NCI-H345 treated with DMSO at 0.1 percent for 48 hours (cell line): ENCODE measurements at regions not wholly inside any gene's neighbourhood (a gene's known extent, or its start where the extent isn't known, plus 50 kb on each side); places are given as distances from the start of the nearest gene placed in this dataset.

Source experiments
- DNase-seq: peaks from one replicate; lab custom pipeline; 2025; ENCODE audit not compliant: unreplicated experiment; lab: John Stamatoyannopoulos, UW

DNA sequence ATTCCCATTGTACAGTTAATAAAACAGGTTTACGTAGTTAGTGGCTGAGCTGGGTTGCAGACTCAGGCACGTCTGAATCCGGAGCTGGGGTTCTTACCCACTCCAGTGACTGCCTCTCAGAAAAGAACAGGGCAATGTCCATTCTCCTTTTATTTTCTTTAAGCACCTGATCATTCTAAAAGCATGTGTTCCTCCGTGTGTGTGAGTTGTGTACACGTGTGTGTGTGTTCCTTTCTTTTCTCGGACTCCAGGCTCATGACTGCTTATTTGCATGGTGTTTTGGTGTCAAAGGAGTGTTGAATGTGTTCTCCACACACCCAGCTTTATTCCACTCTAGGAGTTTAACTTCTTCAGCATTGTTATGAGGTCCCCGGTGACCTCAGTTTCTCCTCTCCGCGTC is 260.1 kb downstream of the SNX10 start:
- no peak for DNase-seq

DNA sequence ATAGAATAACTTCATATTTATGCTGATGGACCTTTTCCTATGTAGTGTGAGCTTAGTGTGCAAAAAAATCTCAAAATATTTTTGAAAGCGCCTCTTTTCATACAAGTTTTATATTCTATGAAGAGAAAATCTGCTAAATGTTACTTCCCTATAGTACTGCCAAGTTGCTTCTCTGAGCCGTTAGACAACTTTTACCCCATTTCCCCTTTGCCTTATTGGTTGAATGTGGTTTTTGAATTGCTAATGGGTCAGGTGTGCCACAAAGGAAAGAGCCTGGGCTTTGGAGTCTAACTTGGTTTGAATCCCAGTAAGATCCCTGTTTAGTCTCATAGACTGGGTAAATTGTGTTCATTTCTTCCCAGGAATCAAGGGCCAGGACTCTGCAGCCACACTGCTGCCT is 261.5 kb downstream of the SNX10 start:
- DNase-seq, result no peak

DNA sequence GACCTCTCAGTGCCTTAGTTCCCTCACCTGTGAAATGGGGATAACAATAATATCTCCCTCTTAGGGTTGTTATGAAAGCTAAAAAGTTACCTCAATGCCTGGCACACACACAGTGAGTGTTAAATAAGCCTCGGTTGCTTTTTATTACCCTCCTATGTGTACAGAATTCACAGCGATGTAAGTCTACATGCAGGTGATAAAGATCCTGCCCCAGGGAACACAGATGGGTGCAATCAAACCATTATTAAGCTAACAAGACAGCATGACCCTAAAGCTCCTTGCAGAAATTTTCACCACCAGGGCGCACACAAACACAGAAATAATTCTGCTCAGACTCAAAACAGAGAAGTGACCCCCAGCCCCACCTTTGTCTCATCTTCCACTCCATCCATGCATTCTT is 261.9 kb downstream of the SNX10 start:
- no peak for DNase-seq

DNA sequence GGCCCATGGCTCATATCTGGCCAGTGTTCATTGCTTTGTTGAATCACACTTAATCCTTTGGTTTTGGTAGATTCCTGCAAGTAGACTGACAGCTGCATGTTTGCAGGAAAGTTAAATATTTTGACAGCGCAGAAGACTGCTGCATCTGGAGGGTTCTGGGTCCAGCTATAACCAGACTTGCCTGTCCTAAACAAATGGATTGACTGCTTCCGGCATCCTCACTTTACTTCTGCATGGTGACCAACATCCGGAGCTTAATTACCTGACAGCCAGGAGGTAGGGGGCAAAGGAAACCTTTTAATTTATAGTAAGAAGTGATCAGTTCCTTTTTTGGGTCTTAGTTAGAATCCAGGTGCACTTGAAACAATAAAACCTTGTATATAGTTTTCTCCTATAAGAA is 263.3 kb downstream of the SNX10 start:
- no peak for DNase-seq

DNA sequence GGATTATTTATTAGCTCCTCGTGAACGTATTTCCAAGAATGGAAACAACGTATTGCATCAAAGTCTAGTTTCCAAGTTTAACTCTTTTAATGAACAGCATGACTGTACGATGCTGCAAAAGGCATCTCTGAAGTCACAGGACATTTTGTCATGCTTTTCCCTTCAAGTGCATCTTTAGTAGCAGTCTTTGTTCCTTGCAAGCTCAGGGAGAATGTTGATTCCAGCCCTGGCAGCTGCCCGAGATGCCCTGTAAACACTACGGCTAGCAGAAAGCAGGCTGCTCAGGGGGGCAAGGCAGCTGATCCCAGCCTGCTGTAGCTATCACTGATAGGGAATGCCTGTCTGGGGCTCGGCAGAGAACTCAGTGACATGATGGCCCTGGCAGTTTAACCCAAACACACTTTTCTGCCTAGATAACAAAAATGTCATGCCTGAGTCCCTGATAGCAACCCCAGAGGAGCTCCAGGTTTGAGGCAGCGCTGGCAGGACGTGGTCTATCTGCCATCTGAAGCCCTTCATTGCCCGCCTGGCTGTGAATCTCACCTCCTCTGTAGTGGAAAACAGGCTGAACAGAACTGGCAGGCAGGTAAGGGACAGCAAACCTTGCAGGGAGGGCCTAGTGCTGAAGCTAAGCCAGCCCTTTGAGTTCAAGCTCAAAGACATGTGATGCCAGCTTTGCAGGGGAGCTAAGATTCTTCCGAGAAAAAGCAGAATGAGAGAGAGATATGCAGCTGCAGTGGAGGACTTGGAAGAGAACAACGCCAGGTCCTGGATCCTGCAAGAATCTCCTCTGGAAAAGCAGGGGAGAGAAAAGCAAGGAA is 264.6 kb downstream of the SNX10 start:
- DNase-seq, result peak; percentile 3

DNA sequence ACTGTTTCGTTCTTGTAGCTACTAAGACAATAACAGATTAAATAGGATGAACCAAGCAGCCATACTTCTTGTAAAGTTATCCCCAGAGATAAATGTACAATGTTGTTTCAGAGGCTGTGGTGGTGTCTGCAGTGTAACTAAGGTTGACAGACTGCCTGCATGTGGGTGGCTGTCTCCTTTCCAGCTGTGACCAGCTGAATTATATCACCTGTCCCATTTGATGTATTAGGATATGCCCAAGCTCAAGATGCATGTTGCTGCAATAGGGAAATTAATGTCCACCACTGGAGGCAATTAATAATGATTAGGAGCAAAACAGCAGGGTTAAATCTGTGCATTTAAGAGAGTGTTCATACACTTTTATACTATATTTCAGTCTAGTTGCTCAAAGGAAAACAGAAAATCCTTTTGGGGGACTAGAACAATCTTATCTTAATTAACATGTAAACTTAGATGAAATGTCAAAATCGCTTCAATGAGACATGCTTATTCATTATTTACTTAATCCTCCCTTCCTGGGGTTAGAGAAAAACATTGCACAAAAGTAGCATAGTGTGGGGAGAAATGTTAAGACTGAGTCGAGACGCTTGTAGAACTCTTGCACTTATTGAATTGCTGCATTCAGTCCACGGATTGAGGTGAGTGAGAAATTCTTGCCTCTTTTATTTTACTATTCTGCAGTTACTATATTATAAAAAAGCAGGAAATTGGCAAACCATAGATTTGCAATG is 269.0 kb downstream of the SNX10 start:
- DNase-seq, result no peak

DNA sequence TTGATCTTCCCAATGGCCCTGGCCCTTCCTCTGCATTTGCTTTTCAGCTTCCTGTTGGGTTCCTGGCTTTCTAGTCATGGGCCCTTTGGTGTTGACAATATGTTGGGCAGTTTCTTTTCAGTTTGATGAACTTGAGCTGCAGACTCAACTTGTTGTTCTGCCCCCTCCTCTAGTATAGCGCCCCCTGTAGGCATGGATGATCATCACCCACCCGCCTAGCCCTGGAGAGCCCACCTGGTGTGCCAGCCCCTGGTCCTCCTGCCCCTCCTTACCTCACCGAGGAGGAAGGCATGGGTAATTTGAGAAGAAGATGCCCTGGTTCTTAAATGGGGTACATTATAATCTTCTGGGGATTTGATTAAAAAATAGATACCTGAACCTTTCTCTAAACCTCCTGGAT is 271.2 kb downstream of the SNX10 start:
- DNase-seq, result no peak

DNA sequence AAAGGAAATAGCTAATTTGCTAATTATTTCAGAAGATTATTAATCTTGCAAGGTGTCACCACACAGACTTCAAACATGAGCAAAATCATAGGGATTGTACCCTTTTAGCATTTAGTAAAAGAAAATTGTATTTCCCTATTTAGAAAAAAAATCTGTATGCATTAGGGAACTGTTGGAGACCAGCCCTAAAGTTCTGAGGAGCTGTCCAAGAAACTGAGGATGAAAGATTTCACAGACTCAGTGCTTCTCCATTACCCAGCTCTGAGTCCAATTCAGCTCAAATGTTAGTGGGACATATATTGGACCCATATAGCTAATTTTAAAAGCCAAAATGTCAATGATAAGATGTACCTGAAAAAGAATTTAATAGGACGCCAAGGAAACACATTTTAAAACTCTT is 271.7 kb downstream of the SNX10 start:
- DNase-seq, result no peak

DNA sequence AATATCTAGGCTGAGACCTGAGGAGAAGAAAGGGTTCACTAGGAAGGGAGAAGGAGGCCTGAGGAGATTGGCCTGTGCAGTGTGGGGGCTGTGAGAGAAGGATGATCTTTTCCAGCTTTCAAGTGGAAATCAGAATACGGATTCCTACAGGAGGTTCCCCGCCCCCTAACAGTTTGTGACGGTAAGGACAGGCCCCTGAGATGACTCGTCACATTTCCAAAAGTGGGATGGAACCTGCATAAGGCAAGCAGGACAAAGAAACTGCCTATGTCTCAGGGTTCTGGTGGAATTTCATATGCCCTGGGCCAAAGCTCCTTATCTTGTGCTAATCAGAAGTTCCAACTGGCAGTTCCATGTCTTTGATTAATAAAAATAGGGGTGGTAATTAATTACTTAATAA is 275.6 kb downstream of the SNX10 start:
- no peak for DNase-seq

DNA sequence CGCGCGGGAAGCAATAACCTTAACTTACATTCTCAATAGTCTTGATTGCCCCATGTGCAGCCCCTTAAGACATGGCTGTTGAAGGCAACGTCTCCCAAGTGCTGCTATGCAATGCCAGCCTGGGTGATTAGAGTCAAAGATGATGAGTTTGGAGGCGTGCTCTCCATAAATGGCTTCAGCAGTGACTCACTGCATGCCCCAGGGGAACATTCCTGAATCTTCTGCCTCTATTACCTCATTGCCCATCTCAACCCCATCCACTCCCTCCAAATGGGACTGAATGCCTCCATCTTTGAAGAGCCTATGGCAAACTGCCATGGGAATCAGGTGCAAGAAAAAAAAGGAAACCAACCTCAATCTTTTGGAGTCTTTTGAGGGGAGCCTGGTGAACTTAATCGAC is 282.8 kb downstream of the SNX10 start:
- DNase-seq, result no peak

DNA sequence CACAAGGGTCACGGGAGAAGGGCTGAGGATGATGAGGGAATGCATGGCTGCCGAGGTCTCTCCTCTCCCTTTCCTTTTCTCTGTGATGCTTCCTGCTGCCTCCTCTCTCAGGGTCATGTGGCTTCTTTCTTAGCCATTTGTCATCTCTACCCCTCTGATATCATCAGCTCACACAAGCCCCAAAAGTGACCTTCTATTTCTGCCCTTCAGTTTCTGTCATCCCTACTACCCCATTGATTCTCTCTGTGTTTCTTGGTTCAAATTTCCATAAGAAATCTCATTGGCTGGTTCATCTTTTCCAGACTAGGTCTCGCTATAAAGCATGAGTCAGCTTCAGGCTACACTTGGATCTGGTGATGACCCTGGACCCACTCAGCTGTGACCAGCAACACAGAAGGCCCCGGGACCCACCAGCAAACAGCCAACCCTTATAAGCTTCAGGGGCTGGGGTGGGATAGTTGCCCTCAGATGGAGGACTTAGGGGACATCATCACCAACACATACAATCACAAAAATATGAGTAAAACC is 284.3 kb downstream of the SKAP2 start:
- no peak for DNase-seq

DNA sequence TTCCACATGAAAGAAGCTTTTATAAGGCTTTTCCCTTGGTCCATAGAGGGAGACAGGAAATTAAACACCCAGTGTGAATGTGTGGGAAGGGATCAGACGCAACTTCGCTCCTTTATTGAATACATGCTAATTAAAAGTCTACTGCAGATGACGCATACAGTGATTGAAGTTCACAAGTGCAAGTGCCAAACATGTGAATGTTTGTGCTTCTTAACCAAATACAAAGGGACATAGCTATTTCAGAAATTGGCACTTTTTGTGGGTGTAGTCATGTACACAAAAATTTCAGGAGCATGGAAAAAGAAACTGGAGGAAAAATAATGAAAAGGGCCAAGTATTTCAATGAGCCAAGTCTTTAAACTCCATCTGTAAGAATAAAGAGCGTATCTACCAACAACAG is 283.7 kb downstream of the SKAP2 start:
- DNase-seq, result no peak

DNA sequence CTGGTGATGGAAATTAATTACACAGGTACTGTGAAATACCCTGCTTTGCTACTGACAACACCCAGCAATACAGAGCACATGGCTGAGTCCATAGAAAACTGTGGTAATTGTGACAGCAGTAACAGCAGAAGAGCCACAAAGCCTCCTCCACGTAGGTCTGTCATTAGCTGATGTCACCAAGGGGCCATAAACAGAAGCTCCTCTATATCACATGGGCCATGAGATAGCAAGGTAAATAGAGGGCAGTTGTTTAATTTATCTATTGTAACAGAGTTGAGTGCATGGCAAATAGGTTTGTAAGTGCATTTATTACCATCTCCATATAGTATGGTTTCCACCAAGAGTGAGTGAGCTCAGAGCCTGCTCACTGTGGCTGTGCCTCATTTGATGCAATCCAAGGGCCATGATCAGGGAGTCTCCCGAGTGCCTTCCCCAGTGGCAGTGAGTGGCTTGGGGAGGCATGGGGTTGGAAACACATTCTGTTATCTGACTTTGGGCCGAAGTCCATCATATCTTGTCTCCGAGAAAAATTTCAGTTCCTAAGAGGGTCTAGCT is 281.2 kb downstream of the SKAP2 start:
- DNase-seq, result peak; percentile 86

DNA sequence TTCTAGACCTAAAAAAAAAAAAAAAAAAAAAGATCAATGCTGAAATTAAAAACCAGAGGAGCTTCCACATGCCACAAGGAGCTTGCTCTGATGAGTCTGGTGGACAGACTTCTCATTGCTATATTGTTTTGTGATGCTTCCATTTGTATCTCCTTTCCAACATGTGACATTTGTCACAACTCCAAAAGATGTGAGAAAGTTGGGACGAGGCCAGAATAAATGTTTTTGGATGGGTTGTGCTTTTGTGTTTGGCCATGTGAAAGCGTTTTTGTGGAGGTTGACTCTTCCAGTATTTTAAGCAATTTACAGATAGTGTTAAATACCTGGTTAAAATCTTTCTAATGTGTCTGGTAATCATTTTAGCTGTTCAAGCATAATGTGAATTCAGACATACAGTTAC is 280.1 kb downstream of the SKAP2 start:
- peak; percentile 66 for DNase-seq

DNA sequence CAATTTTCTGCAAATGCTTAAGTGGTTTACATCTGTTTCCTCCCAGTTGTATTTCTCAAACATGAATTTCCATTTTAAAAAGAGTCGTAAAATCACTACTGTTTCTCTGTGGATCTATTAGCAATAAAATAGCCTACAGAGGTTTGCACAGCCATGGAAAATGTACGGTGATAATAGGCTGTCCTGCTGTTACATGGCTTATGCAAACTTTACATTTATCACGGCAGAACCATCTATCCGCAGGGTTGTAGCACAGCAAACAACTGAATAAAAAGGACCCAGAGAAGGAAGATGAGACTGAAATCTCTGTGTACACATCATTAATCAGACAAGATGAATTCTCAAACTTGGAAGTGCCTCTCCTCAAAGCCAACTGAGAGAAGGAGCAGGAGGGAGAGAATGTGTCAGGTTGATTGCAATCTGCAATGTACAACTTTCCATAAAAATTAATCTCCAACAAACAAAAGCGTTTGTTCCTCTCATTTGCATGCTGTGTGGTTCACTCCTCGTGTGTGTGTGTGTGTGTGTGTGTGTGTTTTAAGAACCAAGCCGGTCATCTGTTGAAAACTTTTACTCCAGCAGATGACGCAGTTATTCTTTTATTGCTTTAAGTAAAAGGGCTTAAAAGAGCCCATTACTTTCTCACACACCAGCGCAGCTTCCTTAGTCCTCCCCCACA is 279.3 kb downstream of the SKAP2 start:
- peak; percentile 92 for DNase-seq

DNA sequence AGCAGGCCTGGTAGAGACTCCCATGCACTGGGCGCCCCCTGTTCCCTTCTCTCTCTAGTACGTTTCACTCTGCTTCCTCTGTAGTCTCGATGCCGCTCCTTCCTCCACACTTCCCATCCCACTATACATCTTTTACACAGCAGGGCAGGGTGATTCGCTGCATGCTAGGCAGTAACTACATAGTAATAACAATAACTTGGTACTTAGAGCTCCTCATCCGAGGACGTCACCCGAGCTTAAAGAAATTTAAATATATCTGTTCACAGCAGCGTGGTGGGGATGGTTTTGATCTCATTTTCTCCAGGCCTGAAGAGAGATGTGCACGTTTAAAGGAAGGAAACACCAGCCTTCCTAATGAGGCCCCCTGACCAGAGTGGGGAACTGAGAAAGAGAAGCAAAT is 276.9 kb downstream of the SKAP2 start:
- DNase-seq, result no peak

DNA sequence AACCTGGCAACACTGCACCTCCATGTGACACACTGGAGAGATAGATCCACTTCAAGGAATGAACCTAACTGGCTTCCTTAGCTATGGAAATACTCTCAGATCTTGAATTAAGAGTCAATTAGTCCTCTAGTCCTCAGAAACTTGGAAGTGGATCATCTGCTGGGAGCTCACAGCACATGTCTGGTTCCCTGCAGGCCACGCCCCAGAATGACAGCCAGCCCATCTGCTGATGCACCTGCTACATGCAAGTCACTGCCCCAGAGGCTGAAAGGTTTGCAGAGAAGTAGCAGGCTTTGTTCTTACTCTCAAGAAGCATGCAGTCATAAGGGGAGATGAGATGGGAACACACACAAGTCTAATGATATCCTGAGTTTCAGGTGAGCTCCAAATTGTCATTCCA is 275.9 kb downstream of the SKAP2 start:
- DNase-seq, result peak; percentile 11

DNA sequence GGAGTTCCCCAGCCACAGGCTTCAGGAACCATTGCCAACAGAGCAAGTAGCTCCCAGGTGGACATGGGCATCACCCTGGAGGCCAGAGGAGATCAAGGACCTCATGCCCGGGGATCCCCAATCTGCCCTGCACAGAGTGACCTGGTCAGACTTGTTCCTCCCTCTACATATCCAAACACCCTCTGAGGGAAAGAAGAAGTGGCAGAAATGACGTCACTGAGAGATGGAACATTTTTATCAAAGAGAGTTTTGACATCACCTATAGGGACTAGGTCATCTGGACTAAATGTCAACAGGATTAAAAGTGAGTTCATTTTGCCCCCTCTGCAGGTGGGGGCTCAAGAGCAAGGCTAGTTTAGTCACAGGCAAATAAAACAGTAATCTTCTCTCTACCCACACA is 273.7 kb downstream of the SKAP2 start:
- no peak for DNase-seq

DNA sequence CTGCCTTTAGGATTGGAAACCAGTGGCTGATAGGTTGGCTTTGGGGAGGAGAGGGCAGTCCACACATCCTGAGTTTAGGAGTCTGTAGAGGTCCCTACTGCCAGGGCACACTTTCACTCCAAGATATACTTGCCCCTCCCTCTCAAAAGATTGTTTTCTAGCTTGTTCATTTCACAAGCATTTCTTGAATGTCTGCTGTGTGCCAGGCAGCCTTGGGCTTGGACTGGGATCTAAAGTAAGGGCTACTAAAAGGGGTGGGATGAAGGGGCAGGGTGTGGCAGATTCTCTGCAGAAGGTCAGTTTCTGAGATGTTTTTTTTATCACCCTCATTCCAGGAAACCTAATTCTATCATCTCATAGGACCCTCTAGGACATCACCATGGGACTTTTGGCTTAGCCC is 272.4 kb downstream of the SKAP2 start:
- DNase-seq, result no peak

DNA sequence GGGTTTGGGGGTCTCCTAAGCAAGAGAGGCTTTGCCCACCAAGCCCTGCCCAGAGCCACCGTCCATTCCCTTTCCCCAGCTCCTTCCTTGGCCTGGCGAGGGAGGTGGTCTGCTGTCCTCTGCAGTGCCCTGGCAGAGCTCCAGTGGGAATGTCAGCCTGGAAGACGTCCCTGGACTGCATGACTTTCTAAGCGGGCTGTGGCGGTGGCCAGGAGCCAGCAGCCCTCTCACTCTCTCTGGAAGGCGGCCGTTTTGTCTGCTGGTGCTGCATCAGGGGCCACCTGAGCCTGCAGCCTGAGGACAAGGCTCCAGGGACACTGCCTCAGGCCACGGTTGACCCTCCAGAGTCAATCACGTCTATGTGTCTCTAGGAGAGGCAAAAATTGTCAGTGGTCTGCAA is 271.0 kb downstream of the SKAP2 start:
- no peak for DNase-seq

DNA sequence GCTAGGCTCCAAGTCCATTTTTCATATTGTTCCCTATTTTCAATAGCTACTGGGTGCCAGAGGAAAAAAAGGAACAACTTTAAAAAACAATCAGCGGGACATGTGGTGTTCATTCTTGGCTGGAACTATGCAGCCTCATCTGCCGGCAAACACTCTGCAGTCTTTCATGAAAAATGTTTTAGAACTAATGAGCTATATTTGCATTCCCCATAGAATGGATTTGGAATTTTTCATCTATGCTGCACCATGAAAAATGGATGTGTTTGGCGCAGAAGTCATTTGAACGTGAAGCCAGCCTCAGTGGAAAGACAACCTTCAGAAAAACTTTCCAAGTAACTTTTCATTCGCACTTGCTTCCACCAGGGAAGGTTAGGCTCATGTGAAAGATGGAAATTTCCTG is 270.5 kb downstream of the SKAP2 start:
- DNase-seq, result no peak

DNA sequence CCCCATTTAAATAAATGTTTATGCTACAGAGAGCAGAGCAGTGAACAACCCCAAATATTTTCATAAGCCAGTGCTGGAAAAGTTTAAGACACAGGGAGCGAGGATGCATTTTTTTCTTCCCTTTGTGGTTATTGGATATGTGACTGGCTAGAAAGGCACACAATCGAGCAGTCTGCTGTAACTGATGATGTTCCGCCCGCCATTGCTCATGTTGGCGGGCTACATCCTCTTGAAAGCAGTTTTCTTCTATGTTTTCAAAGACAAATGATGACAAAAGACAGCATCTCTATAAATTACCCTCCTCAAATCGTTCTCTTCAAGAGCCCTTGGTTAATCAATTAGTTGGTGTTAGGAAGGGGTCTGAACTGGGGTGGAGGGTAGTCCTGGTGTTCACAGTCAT is 269.8 kb downstream of the SKAP2 start:
- no peak for DNase-seq
